Hepatocyte (in vitro differentiated cells): ENCODE measurements at regions not wholly inside any gene's neighbourhood (a gene's known extent, or its start where the extent isn't known, plus 50 kb on each side); places are given as distances from the start of the nearest gene placed in this dataset.

Experiments
- DNase-seq: peaks from one replicate; pipeline ENCODE4 v3.0.0-alpha.2; 2016; ENCODE audit warnings: low spot score
- H2AFZ ChIP-seq: fragments of 200-600 bp; sonication (generic); 2 replicates; pipeline ENCODE4 v1.6.0; 2016; ENCODE audit warnings: antibody characterized with exemption, mild to moderate bottlenecking
- H3K27ac ChIP-seq: fragments of 200-600 bp; sonication (generic); 2 replicates; pipeline ENCODE4 v1.5.1; 2016; ENCODE audit warnings: mild to moderate bottlenecking
- H3K27me3 ChIP-seq: fragments of 200-600 bp; sonication (generic); 2 replicates; pipeline ENCODE4 v1.6.1; 2016
- H3K36me3 ChIP-seq: fragments of 200-600 bp; sonication (generic); replicated peaks from 2 replicates; pipeline ENCODE4 v1.5.1; 2016; ENCODE audit warnings: low read depth; ENCODE audit not compliant: insufficient read depth
- H3K4me1 ChIP-seq: fragments of 200-600 bp; sonication (generic); 2 replicates; pipeline ENCODE4 v1.5.1; 2016; ENCODE audit warnings: mild to moderate bottlenecking, moderate library complexity; ENCODE audit not compliant: insufficient read depth
- H3K4me2 ChIP-seq: fragments of 200-600 bp; sonication (generic); 2 replicates; pipeline ENCODE4 v1.6.0; 2016
- H3K4me3 ChIP-seq: fragments of 200-600 bp; sonication (generic); 2 replicates; pipeline ENCODE4 v1.5.1; 2016; ENCODE audit warnings: mild to moderate bottlenecking
- H3K79me2 ChIP-seq: fragments of 200-600 bp; sonication (generic); 2 replicates; pipeline ENCODE4 v1.6.0; 2017; ENCODE audit warnings: mild to moderate bottlenecking
- H3K9me2 ChIP-seq: fragments of 200-600 bp; sonication (generic); replicated peaks from 2 replicates; pipeline ENCODE4 v1.6.0; 2017; ENCODE audit warnings: mild to moderate bottlenecking; ENCODE audit not compliant: insufficient read depth
- H3K9me3 ChIP-seq: fragments of 200-600 bp; sonication (generic); 2 replicates; pipeline ENCODE4 v1.5.1; 2016; ENCODE audit warnings: low read depth, mild to moderate bottlenecking
- H4K20me1 ChIP-seq: fragments of 200-600 bp; sonication (generic); 2 replicates; pipeline ENCODE4 v1.6.0; 2016; ENCODE audit warnings: mild to moderate bottlenecking; ENCODE audit not compliant: insufficient read depth, poor library complexity, severe bottlenecking
- CTCF ChIP-seq: fragments of 200-600 bp; sonication (generic); IDR thresholded peaks from 2 replicates; pipeline ENCODE4 v1.5.1; 2016; ENCODE audit warnings: antibody characterized with exemption, mild to moderate bottlenecking; ENCODE audit not compliant: poor library complexity
- EZH2 ChIP-seq: fragments of 200-600 bp; sonication (generic); IDR thresholded peaks from 2 replicates; pipeline ENCODE4 v1.6.1; 2016; ENCODE audit warnings: antibody characterized with exemption, mild to moderate bottlenecking, borderline replicate concordance
- EZH2phosphoT487 ChIP-seq: fragments of 200-600 bp; sonication (generic); IDR thresholded peaks from one replicate; pipeline ENCODE4 v1.6.1; 2018; ENCODE audit warnings: antibody characterized with exemption, mild to moderate bottlenecking, low read depth, moderate library complexity; ENCODE audit not compliant: unreplicated experiment, severe bottlenecking
- WGBS: methylation state at CpG from one replicate; pipeline ENCODE4 v1.1.6; 2016; ENCODE audit warnings: low lambda C conversion rate; ENCODE audit errors: missing lambda C conversion rate; 5-methylcytosine and 5-hydroxymethylcytosine counted together

- DNase-seq = no peak
- Histone ChIP-seq H3K79me2 (no peaks in the 10 kb centered on the region), H3K27ac (no peak overlapping the region), H3K9me3 (no peaks in the 10 kb centered on the region), H3K4me2 (no peak overlapping the region), H3K27me3 (no peaks in the 10 kb centered on the region), H4K20me1 (no peaks in the 10 kb centered on the region), H3K9me2 (no peaks in the 10 kb centered on the region), H3K4me3 (no peak overlapping the region), H2AFZ (no peak overlapping the region), H3K36me3 (no peaks in the 10 kb centered on the region), H3K4me1 (no peaks in the 10 kb centered on the region)
- TF ChIP-seq CTCF (no peak), EZH2phosphoT487 (no peak), EZH2 (no peak)
- WGBS = no CpG with 5 or more reads among the region's 14 CpGs
Observed at GRCh38 chr12:125493704-125494308, 428.6 kb downstream of the AACS start.

- Histone ChIP-seq H3K36me3 (no peaks in the 10 kb centered on the region), H4K20me1 (no peaks in the 10 kb centered on the region), H3K9me3 (no peaks in the 10 kb centered on the region), H3K4me2 (no peak overlapping the region), H3K79me2 (no peaks in the 10 kb centered on the region), H2AFZ (no peak overlapping the region), H3K9me2 (no peaks in the 10 kb centered on the region), H3K4me3 (no peak overlapping the region), H3K4me1 (no peaks in the 10 kb centered on the region), H3K27me3 (no peaks in the 10 kb centered on the region), H3K27ac (no peak overlapping the region)
- no peak for DNase-seq
- no peak for TF ChIP-seq EZH2phosphoT487
- TF ChIP-seq EZH2 = no peak
- TF ChIP-seq CTCF = no peak
- WGBS = 37% methylated on average over 6 of the region's 6 CpGs
Observed at GRCh38 chr12:125503128-125503527, 437.9 kb downstream of the AACS start.

GRCh38 chr12:125509195-125509594 lies 444.0 kb downstream of the AACS start:
- H3K79me2 ChIP-seq = no peaks in the 10 kb centered on the region
- H3K9me3 ChIP-seq = no peaks in the 10 kb centered on the region
- H3K4me1 ChIP-seq = no peaks in the 10 kb centered on the region
- no peak overlapping the region for H3K4me3 ChIP-seq
- no peak overlapping the region for H3K4me2 ChIP-seq
- no peak overlapping the region for H2AFZ ChIP-seq
- DNase-seq = no peak
- no peak overlapping the region for H3K27ac ChIP-seq
- no peaks in the 10 kb centered on the region for H3K36me3 ChIP-seq
- no peaks in the 10 kb centered on the region for H3K27me3 ChIP-seq
- H3K9me2 ChIP-seq = no peaks in the 10 kb centered on the region
- 71% methylated on average over 6 of the region's 6 CpGs for WGBS
- no peaks in the 10 kb centered on the region for H4K20me1 ChIP-seq
- TF ChIP-seq EZH2 (no peak), CTCF (no peak), EZH2phosphoT487 (no peak)
